ENCODE measurements at regions not wholly inside any gene's neighbourhood (a gene's known extent, or its start where the extent isn't known, plus 50 kb on each side); places are given as distances from the start of the nearest gene placed in this dataset.

DNA sequence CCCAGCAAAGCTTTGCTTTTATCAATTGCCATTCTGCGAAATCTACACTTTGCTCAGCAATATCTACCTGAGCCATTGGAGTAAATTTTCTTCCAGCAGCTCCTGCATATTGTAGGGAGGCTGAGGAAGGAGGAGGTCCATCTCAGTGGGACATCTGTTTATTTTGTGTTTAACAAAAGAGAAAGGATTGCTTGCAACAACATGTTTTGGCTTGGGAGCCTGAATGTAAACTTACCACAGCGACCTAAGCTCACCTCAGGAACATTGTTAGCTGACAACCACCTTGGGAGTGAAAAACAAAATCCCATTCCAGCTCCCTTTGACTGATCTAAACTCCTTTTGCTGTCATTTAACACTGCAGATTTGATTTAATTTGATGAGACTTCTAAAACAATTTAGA lies 356.1 kb downstream of the SS18 start:
- TF ChIP-seq, protein P1, sequence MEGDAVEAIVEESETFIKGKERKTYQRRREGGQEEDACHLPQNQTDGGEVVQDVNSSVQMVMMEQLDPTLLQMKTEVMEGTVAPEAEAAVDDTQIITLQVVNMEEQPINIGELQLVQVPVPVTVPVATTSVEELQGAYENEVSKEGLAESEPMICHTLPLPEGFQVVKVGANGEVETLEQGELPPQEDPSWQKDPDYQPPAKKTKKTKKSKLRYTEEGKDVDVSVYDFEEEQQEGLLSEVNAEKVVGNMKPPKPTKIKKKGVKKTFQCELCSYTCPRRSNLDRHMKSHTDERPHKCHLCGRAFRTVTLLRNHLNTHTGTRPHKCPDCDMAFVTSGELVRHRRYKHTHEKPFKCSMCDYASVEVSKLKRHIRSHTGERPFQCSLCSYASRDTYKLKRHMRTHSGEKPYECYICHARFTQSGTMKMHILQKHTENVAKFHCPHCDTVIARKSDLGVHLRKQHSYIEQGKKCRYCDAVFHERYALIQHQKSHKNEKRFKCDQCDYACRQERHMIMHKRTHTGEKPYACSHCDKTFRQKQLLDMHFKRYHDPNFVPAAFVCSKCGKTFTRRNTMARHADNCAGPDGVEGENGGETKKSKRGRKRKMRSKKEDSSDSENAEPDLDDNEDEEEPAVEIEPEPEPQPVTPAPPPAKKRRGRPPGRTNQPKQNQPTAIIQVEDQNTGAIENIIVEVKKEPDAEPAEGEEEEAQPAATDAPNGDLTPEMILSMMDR (IDR thresholded peaks at IDR 0.05) = no peak
- TF ChIP-seq EZH2 (IDR thresholded peaks at IDR 0.05; ENCODE audit: borderline replicate concordance, insufficient read depth, low read depth, low read length, poor library complexity, severe bottlenecking) = no peak

Measured in B cell (primary cell).